GM23338 (cell line): ENCODE measurements at regions not wholly inside any gene's neighbourhood (a gene's known extent, or its start where the extent isn't known, plus 50 kb on each side); places are given as distances from the start of the nearest gene placed in this dataset.

Source experiments
- CREB1 ChIP-seq: fragments of 250-450 bp; sonication (Bioruptor Pico); IDR thresholded peaks from 2 replicates; pipeline ENCODE4 v1.5.0; 2020; ENCODE audit warnings: low read depth, mild to moderate bottlenecking, moderate library complexity
- EZH2 ChIP-seq: fragments of 200-600 bp; sonication (generic); IDR thresholded peaks from one replicate; pipeline ENCODE4 v1.8.0; 2017; ENCODE audit warnings: antibody characterized with exemption, mild to moderate bottlenecking, low read depth; ENCODE audit not compliant: unreplicated experiment
- POLR2AphosphoS5 ChIP-seq: IDR thresholded peaks from 2 replicates; pipeline ENCODE4 v1.6.1; 2016; ENCODE audit warnings: antibody characterized with exemption, low read depth
- STAT1 ChIP-seq: IDR thresholded peaks from one replicate; pipeline ENCODE4 v1.6.1; 2016; ENCODE audit warnings: antibody characterized with exemption; ENCODE audit not compliant: unreplicated experiment
- TF ChIP-seq, protein P1 (sequence below), 2 experiments: fragments of 200-600 bp in 1 of 2; sonication (generic) in 1 of 2; conservative IDR thresholded peaks; 2 replicates each; pipeline versions ENCODE4 v1.5.1 to v1.6.1; 2016 to 2017; ENCODE audit warnings: antibody characterized with exemption in 2 of 2, low read depth in 2 of 2, mild to moderate bottlenecking in 2 of 2, moderate library complexity in 1 of 2
- TF ChIP-seq, protein P2 (sequence below): IDR thresholded peaks from 2 replicates; pipeline ENCODE4 v1.6.1; 2016; ENCODE audit warnings: antibody characterized with exemption
- TF ChIP-seq, protein P3 (sequence below): IDR thresholded peaks from one replicate; pipeline ENCODE4 v1.6.1; 2018; ENCODE audit warnings: antibody characterized with exemption; ENCODE audit not compliant: unreplicated experiment

DNA sequence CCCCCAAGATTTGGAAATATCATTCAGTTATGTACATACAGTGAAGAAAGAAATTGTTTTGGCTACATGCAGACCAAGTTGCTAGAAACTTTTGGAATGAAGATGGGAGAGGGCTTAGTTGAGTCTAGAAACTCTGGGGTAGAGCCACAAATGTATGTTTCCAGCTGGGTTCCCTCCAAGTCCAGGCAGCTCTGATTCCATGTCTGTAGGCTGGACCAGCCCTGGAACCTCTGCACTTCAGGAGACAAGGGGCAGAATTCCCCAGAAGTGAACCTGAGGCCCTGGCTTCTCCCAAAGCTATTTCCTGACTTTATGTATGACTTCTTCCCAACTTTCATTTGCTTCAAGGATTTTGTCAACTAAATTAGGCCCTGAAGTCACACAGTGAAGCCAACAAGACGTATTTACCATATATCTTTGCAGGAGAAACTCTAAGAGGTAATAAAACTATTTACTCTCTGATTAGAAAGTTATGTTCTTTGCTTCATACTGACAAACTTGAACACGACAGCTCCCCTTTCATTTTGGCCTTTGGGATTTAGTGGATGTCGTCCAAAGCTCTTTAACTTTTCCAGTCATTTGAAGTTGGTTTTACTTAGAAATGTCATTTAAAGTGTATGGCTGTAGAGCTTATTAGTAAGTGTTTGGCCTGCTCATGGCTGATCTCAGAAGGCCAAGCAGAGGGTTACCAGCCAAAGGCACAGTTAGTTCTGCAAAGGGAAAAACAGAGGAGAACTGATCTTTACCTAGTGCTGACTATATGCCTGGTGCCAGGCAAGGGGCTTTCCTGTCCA lies 152.0 kb upstream of the SLC28A3 start:
- TF ChIP-seq STAT1 (no peak), EZH2 (no peak), CREB1 (CRISPR knock-in tag) (no peak), POLR2AphosphoS5 (no peak)
- TF ChIP-seq, protein P1, sequence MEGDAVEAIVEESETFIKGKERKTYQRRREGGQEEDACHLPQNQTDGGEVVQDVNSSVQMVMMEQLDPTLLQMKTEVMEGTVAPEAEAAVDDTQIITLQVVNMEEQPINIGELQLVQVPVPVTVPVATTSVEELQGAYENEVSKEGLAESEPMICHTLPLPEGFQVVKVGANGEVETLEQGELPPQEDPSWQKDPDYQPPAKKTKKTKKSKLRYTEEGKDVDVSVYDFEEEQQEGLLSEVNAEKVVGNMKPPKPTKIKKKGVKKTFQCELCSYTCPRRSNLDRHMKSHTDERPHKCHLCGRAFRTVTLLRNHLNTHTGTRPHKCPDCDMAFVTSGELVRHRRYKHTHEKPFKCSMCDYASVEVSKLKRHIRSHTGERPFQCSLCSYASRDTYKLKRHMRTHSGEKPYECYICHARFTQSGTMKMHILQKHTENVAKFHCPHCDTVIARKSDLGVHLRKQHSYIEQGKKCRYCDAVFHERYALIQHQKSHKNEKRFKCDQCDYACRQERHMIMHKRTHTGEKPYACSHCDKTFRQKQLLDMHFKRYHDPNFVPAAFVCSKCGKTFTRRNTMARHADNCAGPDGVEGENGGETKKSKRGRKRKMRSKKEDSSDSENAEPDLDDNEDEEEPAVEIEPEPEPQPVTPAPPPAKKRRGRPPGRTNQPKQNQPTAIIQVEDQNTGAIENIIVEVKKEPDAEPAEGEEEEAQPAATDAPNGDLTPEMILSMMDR (conservative IDR thresholded peaks at IDR 0.05; ENCODE audit: low read depth in 2 of 2) = no peak
- TF ChIP-seq, protein P2, sequence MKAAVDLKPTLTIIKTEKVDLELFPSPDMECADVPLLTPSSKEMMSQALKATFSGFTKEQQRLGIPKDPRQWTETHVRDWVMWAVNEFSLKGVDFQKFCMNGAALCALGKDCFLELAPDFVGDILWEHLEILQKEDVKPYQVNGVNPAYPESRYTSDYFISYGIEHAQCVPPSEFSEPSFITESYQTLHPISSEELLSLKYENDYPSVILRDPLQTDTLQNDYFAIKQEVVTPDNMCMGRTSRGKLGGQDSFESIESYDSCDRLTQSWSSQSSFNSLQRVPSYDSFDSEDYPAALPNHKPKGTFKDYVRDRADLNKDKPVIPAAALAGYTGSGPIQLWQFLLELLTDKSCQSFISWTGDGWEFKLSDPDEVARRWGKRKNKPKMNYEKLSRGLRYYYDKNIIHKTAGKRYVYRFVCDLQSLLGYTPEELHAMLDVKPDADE = no peak
- TF ChIP-seq, protein P3, sequence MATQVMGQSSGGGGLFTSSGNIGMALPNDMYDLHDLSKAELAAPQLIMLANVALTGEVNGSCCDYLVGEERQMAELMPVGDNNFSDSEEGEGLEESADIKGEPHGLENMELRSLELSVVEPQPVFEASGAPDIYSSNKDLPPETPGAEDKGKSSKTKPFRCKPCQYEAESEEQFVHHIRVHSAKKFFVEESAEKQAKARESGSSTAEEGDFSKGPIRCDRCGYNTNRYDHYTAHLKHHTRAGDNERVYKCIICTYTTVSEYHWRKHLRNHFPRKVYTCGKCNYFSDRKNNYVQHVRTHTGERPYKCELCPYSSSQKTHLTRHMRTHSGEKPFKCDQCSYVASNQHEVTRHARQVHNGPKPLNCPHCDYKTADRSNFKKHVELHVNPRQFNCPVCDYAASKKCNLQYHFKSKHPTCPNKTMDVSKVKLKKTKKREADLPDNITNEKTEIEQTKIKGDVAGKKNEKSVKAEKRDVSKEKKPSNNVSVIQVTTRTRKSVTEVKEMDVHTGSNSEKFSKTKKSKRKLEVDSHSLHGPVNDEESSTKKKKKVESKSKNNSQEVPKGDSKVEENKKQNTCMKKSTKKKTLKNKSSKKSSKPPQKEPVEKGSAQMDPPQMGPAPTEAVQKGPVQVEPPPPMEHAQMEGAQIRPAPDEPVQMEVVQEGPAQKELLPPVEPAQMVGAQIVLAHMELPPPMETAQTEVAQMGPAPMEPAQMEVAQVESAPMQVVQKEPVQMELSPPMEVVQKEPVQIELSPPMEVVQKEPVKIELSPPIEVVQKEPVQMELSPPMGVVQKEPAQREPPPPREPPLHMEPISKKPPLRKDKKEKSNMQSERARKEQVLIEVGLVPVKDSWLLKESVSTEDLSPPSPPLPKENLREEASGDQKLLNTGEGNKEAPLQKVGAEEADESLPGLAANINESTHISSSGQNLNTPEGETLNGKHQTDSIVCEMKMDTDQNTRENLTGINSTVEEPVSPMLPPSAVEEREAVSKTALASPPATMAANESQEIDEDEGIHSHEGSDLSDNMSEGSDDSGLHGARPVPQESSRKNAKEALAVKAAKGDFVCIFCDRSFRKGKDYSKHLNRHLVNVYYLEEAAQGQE = no peak
